ENCODE measurements at regions not wholly inside any gene's neighbourhood (a gene's known extent, or its start where the extent isn't known, plus 50 kb on each side); places are given as distances from the start of the nearest gene placed in this dataset.

DNA sequence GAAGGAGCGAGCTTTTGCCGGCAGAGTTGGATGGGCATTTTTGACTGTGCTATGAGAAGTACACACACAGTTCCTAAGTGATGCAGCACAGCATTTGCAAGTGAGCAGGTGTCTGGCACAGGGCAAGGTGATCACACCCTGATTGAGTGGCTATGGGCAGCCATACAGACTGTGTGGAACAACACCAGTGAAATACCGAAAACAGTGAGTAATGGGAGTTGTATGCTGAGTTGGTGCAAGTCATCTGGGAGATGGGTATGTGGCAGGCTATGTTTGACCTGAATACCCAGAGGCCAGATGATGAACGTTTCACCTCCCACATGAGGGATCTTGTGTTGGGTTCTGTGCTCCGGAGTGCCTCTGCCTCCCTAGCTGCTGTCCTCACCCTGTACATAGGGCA is 53.5 kb upstream of the TIPARP start:
- H3K27me3 Mint-ChIP-seq: no peaks in the 10 kb centered on the region
- H3K27me3 ChIP-seq (ENCODE audit: control insufficient read depth, insufficient read depth, low read length): no peaks in the 10 kb centered on the region
- H3K27ac Mint-ChIP-seq: no peak overlapping the region
- no peak overlapping the region for H3K4me3 ChIP-seq (ENCODE audit: low read depth, low read length)
- H3K9me3 Mint-ChIP-seq: no peaks in the 10 kb centered on the region
- no peaks in the 10 kb centered on the region for H3K4me1 ChIP-seq (ENCODE audit: control insufficient read depth, insufficient read depth, low read length, poor library complexity, severe bottlenecking)
- no peak overlapping the region for H3K4me3 Mint-ChIP-seq
- DNase-seq (no peak), ATAC-seq (ENCODE audit: low read depth in 2 of 2) (no peak)
- H3K4me1 Mint-ChIP-seq: peaks cover 0 to 1% (median 0%) of the 10 kb centered on the region in 4 donors
- H3K36me3 ChIP-seq (ENCODE audit: control insufficient read depth, insufficient read depth, low read length): no peaks in the 10 kb centered on the region
- H3K9me3 ChIP-seq (ENCODE audit: control insufficient read depth in 2 of 2, low read length in 2 of 2): no peaks in the 10 kb centered on the region
- H3K27ac ChIP-seq (ENCODE audit: insufficient read depth, low read length, poor library complexity, severe bottlenecking): no peak overlapping the region
- H3K36me3 Mint-ChIP-seq: no peaks in the 10 kb centered on the region

DNA sequence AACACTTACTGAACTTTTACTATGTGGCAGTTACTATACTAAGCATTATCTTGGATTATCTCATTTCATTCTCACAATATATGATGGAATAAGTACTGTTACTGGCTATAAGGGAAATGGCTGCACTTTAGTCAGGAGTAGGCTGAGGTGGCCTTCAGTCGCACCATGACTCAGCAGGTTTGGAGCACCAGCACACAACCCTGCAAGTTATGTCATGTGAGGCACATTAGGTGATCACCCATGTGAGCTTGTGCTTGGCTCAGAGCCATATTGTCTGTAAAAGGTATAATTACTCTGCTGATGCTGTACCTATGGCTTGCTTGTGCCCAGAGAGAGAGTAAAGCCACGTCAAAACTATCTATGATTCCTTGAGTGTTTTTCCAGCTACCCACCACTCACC is 54.1 kb upstream of the TIPARP start:
- no peaks in the 10 kb centered on the region for H3K27me3 Mint-ChIP-seq
- Histone ChIP-seq H3K9me3 (ENCODE audit: control insufficient read depth in 2 of 2, low read length in 2 of 2) (no peaks in the 10 kb centered on the region), H3K27me3 (ENCODE audit: control insufficient read depth, insufficient read depth, low read length) (no peaks in the 10 kb centered on the region), H3K27ac (ENCODE audit: insufficient read depth, low read length, poor library complexity, severe bottlenecking) (no peak overlapping the region), H3K4me1 (ENCODE audit: control insufficient read depth, insufficient read depth, low read length, poor library complexity, severe bottlenecking) (no peaks in the 10 kb centered on the region), H3K4me3 (ENCODE audit: low read depth, low read length) (no peak overlapping the region), H3K36me3 (ENCODE audit: control insufficient read depth, insufficient read depth, low read length) (no peaks in the 10 kb centered on the region)
- ATAC-seq (ENCODE audit: low read depth in 2 of 2): no peak
- no peaks in the 10 kb centered on the region for H3K9me3 Mint-ChIP-seq
- H3K4me3 Mint-ChIP-seq: no peak overlapping the region
- no peak overlapping the region for H3K27ac Mint-ChIP-seq
- DNase-seq: peak in 1 of 3 donors; percentile 10
- H3K4me1 Mint-ChIP-seq: no peaks in the 10 kb centered on the region
- no peaks in the 10 kb centered on the region for H3K36me3 Mint-ChIP-seq

DNA sequence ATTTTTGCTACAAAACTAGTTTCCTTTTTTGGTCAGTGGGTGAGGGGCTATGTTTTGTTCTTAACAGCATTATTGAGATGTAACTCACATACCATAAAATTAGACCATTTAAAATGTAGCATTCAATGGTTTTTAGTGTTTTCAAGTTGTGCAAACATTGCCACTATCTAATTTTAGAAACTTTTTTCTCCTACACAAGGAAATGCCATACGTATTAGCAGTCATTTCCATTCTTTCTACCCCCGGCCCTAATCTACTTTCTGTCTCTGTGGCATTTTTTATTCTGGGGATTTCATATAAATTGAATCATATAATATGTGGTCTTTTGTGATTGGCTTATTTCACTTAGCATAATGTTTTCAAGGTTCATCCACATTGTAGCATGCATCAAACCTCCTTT is 55.0 kb upstream of the TIPARP start:
- Mint-ChIP-seq H3K27ac (no peak overlapping the region), H3K4me3 (no peak overlapping the region), H3K9me3 (no peaks in the 10 kb centered on the region), H3K36me3 (no peaks in the 10 kb centered on the region), H3K4me1 (peaks cover 0 to 2% (median 0%) of the 10 kb centered on the region in 4 donors), H3K27me3 (no peaks in the 10 kb centered on the region)
- Histone ChIP-seq H3K36me3 (ENCODE audit: control insufficient read depth, insufficient read depth, low read length) (no peaks in the 10 kb centered on the region), H3K27ac (ENCODE audit: insufficient read depth, low read length, poor library complexity, severe bottlenecking) (no peak overlapping the region), H3K4me3 (ENCODE audit: low read depth, low read length) (no peak overlapping the region), H3K4me1 (ENCODE audit: control insufficient read depth, insufficient read depth, low read length, poor library complexity, severe bottlenecking) (no peaks in the 10 kb centered on the region), H3K27me3 (ENCODE audit: control insufficient read depth, insufficient read depth, low read length) (no peaks in the 10 kb centered on the region), H3K9me3 (ENCODE audit: control insufficient read depth in 2 of 2, low read length in 2 of 2) (no peaks in the 10 kb centered on the region)
- DNase-seq: no peak
- ATAC-seq (ENCODE audit: low read depth in 2 of 2): no peak

DNA sequence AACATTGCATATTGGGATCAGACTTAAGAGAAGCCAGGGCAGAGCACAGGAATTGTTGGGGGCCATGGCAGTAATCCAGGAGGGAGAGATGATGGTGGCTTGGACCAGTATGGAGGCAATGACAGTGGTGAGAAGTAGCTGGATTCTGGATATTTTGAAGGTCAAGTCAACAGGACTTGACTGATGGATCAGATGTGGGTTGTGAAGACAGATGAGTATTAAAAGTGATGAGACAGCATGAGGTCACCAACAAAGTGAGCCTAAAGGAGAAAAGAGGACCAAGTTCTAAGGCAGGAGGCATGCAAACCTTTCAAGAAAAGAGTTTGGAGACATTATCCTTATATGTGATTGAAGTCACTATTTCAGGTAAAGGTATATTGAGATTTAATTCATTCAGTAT is 56.6 kb upstream of the TIPARP start:
- Mint-ChIP-seq H3K36me3 (no peaks in the 10 kb centered on the region), H3K27ac (no peak overlapping the region), H3K4me3 (no peak overlapping the region), H3K4me1 (peaks cover 0 to 2% (median 0%) of the 10 kb centered on the region in 4 donors), H3K27me3 (peaks cover 3% of the 10 kb centered on the region), H3K9me3 (no peaks in the 10 kb centered on the region)
- Histone ChIP-seq H3K27me3 (ENCODE audit: control insufficient read depth, insufficient read depth, low read length) (no peaks in the 10 kb centered on the region), H3K4me1 (ENCODE audit: control insufficient read depth, insufficient read depth, low read length, poor library complexity, severe bottlenecking) (no peaks in the 10 kb centered on the region), H3K36me3 (ENCODE audit: control insufficient read depth, insufficient read depth, low read length) (no peaks in the 10 kb centered on the region), H3K4me3 (ENCODE audit: low read depth, low read length) (no peak overlapping the region), H3K9me3 (ENCODE audit: control insufficient read depth in 2 of 2, low read length in 2 of 2) (no peaks in the 10 kb centered on the region), H3K27ac (ENCODE audit: insufficient read depth, low read length, poor library complexity, severe bottlenecking) (no peak overlapping the region)
- DNase-seq: no peak
- no peak for ATAC-seq (ENCODE audit: low read depth in 2 of 2)

DNA sequence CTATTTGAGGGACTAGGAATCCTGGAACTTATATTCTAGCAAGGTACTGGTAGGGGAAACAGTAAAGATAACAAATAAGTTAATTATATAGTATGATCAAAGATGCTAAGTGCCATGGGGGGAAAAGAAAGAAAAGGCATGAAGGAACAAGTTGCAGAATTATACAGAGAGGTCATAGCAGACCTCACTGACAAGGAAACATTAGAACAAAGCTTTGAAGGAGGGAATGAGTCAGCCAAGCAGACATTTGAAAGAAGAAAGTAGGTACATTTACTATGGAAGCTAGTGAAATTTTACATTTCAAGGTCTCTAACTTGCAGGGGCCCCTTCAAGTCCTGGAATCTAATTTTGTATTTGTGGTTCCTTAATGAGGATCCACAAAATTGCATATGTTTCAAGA is 57.2 kb upstream of the TIPARP start:
- Histone ChIP-seq H3K9me3 (ENCODE audit: control insufficient read depth in 2 of 2, low read length in 2 of 2) (no peaks in the 10 kb centered on the region), H3K27ac (ENCODE audit: insufficient read depth, low read length, poor library complexity, severe bottlenecking) (no peak overlapping the region), H3K4me3 (ENCODE audit: low read depth, low read length) (no peak overlapping the region), H3K27me3 (ENCODE audit: control insufficient read depth, insufficient read depth, low read length) (no peaks in the 10 kb centered on the region), H3K36me3 (ENCODE audit: control insufficient read depth, insufficient read depth, low read length) (no peaks in the 10 kb centered on the region), H3K4me1 (ENCODE audit: control insufficient read depth, insufficient read depth, low read length, poor library complexity, severe bottlenecking) (no peaks in the 10 kb centered on the region)
- Mint-ChIP-seq H3K9me3 (no peaks in the 10 kb centered on the region), H3K36me3 (no peaks in the 10 kb centered on the region), H3K4me3 (no peak overlapping the region), H3K27me3 (peaks cover 6% of the 10 kb centered on the region), H3K27ac (no peak overlapping the region), H3K4me1 (peaks cover 0 to 2% (median 0%) of the 10 kb centered on the region in 4 donors)
- no peak for DNase-seq
- ATAC-seq (ENCODE audit: low read depth in 2 of 2): no peak

DNA sequence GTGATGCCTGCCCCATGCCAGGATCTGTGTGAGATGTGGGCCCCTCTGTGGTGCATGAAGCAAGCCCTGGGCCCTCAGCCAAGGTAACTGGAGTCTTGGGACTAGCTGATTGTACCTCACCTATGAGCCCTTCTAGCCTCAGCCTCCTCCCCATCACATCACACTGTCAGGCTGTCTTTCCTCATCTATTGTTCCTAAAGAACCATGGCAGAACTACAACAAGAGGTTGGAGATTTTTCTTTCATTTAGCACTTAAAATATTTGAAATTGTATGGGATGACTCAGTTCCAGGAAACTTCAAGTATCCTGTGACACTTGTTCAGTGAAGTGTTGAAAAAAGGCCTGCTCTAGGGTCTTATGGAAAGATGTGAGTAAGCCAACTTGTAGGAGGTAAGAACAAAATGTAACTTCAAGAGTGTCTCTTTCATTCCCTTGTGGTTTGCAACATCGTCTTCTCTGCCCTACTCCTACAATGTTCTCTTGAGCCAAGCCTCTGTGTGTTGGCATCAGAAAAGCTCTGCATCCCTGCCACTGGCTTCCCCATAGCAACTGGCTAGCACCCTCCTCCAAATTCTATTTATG is 58.7 kb upstream of the TIPARP start:
- Mint-ChIP-seq H3K4me1 (peaks cover 0 to 2% (median 0%) of the 10 kb centered on the region in 4 donors), H3K4me3 (no peak overlapping the region), H3K27ac (no peak overlapping the region), H3K36me3 (no peaks in the 10 kb centered on the region), H3K9me3 (no peaks in the 10 kb centered on the region), H3K27me3 (peaks cover 6% of the 10 kb centered on the region)
- H3K4me3 ChIP-seq (ENCODE audit: low read depth, low read length): no peak overlapping the region
- no peaks in the 10 kb centered on the region for H3K36me3 ChIP-seq (ENCODE audit: control insufficient read depth, insufficient read depth, low read length)
- H3K9me3 ChIP-seq (ENCODE audit: control insufficient read depth in 2 of 2, low read length in 2 of 2): no peaks in the 10 kb centered on the region
- no peaks in the 10 kb centered on the region for H3K27me3 ChIP-seq (ENCODE audit: control insufficient read depth, insufficient read depth, low read length)
- DNase-seq (no peak), ATAC-seq (ENCODE audit: low read depth in 2 of 2) (no peak)
- no peak overlapping the region for H3K27ac ChIP-seq (ENCODE audit: insufficient read depth, low read length, poor library complexity, severe bottlenecking)
- no peaks in the 10 kb centered on the region for H3K4me1 ChIP-seq (ENCODE audit: control insufficient read depth, insufficient read depth, low read length, poor library complexity, severe bottlenecking)

DNA sequence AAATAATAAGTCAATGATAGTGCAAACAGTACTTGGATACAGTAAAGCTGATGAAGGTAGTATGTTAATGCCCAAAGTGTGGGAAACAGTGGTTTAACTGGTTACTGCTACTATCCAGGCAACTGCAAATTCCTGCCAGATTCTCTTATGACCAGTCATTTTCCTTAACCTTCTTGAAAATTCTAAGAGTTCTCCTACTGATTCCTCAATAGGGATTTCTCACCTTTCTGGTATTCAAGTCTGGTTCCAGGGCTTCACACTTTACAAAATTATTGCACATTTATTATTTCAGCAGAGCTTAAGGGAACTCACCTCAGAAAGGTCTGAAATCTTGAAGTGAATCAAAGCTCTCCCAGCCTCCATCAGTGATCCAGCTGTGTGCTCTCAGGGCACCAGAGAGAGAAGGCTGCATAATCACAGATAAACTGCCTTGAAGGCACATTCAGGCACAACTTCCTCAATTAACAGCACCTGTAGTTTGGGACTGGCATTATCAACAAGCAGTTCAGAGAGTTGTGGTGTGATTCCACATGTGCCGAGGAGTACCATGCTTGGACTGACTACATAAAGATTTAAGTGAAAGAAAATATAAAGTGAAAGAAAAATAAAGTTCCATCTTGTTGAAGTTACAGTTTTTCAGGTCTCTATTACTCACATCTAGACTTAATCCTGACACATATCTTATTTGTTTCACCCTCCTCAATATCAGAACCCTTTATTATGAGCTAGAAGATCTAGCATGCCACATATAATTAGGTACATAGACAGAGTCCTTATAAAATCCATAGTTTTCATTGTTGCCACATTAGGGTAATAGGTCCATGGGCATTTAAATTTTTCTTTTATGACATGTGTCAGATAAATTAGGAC is 59.5 kb upstream of the TIPARP start:
- Histone ChIP-seq H3K4me3 (ENCODE audit: low read depth, low read length) (no peak overlapping the region), H3K9me3 (ENCODE audit: control insufficient read depth in 2 of 2, low read length in 2 of 2) (no peaks in the 10 kb centered on the region), H3K27ac (ENCODE audit: insufficient read depth, low read length, poor library complexity, severe bottlenecking) (no peak overlapping the region), H3K36me3 (ENCODE audit: control insufficient read depth, insufficient read depth, low read length) (no peaks in the 10 kb centered on the region), H3K4me1 (ENCODE audit: control insufficient read depth, insufficient read depth, low read length, poor library complexity, severe bottlenecking) (no peaks in the 10 kb centered on the region), H3K27me3 (ENCODE audit: control insufficient read depth, insufficient read depth, low read length) (no peaks in the 10 kb centered on the region)
- Mint-ChIP-seq H3K27ac (no peak overlapping the region), H3K27me3 (peaks cover 6% of the 10 kb centered on the region), H3K4me1 (peaks cover 0 to 2% (median 0%) of the 10 kb centered on the region in 4 donors), H3K36me3 (no peaks in the 10 kb centered on the region), H3K4me3 (no peak overlapping the region), H3K9me3 (no peaks in the 10 kb centered on the region)
- no peak for ATAC-seq (ENCODE audit: low read depth in 2 of 2)
- no peak for DNase-seq

DNA sequence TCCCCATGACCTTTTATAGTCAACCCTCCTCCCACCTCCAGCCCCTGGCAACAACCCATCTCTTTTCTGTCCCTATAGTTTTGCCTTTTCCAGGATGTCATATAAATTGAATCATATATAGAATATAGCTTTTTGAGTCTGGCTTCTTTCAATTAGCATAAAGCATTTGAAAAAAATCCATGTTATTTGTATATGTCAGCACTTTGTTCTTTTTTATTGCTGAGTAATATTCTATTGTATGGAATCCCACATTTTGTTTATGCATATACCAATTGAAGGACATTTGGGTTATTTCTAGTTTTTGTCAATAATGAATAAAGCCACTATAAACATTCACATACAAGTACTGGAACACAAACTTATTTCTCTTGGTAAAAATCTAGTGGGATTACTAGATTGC is 58.0 kb upstream of the SSR3 start:
- Histone ChIP-seq H3K4me1 (ENCODE audit: control insufficient read depth, insufficient read depth, low read length, poor library complexity, severe bottlenecking) (no peaks in the 10 kb centered on the region), H3K27me3 (ENCODE audit: control insufficient read depth, insufficient read depth, low read length) (no peaks in the 10 kb centered on the region), H3K36me3 (ENCODE audit: control insufficient read depth, insufficient read depth, low read length) (no peaks in the 10 kb centered on the region), H3K4me3 (ENCODE audit: low read depth, low read length) (no peak overlapping the region), H3K9me3 (ENCODE audit: control insufficient read depth in 2 of 2, low read length in 2 of 2) (no peaks in the 10 kb centered on the region), H3K27ac (ENCODE audit: insufficient read depth, low read length, poor library complexity, severe bottlenecking) (no peak overlapping the region)
- no peak for DNase-seq
- ATAC-seq (ENCODE audit: low read depth in 2 of 2): no peak
- no peaks in the 10 kb centered on the region for H3K36me3 Mint-ChIP-seq
- no peaks in the 10 kb centered on the region for H3K9me3 Mint-ChIP-seq
- H3K4me1 Mint-ChIP-seq: peaks cover 0 to 2% (median 0%) of the 10 kb centered on the region in 4 donors
- H3K4me3 Mint-ChIP-seq: no peak overlapping the region
- H3K27ac Mint-ChIP-seq: no peak overlapping the region
- H3K27me3 Mint-ChIP-seq: peaks cover 11% of the 10 kb centered on the region
